ENCODE measurements at regions not wholly inside any gene's neighbourhood (a gene's known extent, or its start where the extent isn't known, plus 50 kb on each side); places are given as distances from the start of the nearest gene placed in this dataset.

GRCh38 chr12:92297405-92297804 is 151.8 kb upstream of the BTG1 start:
- Mint-ChIP-seq H3K36me3 (ENCODE audit: unreplicated experiment) (no peaks in the 10 kb centered on the region), H3K27ac (ENCODE audit: unreplicated experiment) (peak overlapping the region; percentile 13), H3K4me1 (ENCODE audit: low read depth, unreplicated experiment) (no peaks in the 10 kb centered on the region), H3K9me3 (ENCODE audit: unreplicated experiment) (no peaks in the 10 kb centered on the region), H3K4me3 (ENCODE audit: unreplicated experiment) (no peak overlapping the region), H3K27me3 (ENCODE audit: unreplicated experiment) (no peaks in the 10 kb centered on the region)
- no peak for TF ChIP-seq CTCF (IDR thresholded peaks at IDR 0.05; ENCODE audit: partially characterized antibody, unreplicated experiment)
- DNase-seq = no peak

DNA sequence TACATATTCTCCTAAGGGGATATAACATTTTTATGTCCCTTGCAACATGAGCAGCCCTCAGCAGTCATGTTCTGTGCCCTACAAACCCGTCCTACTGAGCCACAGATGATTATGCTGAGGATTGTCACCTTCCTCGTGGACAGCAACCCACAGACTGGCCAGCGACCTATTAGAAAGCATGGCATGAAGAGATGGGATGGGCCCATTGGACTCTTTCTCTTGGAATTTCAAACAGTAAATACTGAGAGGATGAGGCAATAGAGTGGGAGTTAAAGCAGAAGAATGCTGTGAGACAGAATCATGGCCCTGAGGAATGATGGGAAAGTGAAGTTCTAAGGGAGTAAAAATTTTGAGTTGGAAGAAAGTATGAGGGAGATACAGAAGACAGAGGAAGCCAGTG is 149.9 kb upstream of the BTG1 start:
- H3K4me3 Mint-ChIP-seq (ENCODE audit: unreplicated experiment) = no peak overlapping the region
- TF ChIP-seq CTCF (IDR thresholded peaks at IDR 0.05; ENCODE audit: partially characterized antibody, unreplicated experiment) = no peak
- no peak overlapping the region for H3K27ac Mint-ChIP-seq (ENCODE audit: unreplicated experiment)
- peaks cover under 1% of the 10 kb centered on the region for H3K9me3 Mint-ChIP-seq (ENCODE audit: unreplicated experiment)
- H3K36me3 Mint-ChIP-seq (ENCODE audit: unreplicated experiment) = no peaks in the 10 kb centered on the region
- peaks cover 8% of the 10 kb centered on the region for H3K4me1 Mint-ChIP-seq (ENCODE audit: low read depth, unreplicated experiment)
- no peak for DNase-seq
- peaks cover 3% of the 10 kb centered on the region for H3K27me3 Mint-ChIP-seq (ENCODE audit: unreplicated experiment)

DNA sequence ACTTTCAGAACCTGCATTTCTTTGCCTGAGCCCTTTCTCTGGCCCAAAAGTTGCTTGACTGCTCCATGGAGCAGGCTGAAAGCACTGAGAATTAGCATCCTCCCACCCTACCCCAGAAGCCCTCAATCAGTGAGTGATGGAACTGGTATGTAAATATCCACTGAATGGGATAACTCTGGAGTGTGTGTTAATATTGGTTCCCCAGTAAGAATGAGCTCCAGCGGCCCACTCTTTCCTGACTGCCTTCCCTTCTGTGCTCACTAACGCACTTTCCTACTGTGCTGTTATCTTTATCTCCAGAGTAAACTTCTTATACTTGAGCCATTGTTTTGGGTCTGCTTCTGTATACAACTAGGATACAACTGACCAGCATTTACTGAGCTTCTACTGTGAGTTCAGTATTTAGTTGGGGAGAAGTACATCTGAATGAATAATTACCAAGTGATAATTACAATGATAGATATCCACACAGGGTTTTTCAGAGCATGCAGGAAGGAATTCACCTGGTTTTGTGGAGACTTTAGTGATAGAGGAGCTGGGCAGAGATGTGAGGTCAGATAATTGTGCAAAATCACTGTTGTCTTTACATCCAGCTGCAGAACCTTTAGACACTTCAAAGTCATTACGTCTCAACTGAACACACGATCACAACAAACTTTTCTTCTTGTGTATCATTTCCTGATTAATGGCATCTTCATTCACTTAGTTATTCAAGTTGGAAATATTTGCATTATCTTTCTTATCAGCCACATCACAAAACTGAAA is 149.2 kb upstream of the BTG1 start:
- no peak overlapping the region for H3K4me3 Mint-ChIP-seq (ENCODE audit: unreplicated experiment)

DNA sequence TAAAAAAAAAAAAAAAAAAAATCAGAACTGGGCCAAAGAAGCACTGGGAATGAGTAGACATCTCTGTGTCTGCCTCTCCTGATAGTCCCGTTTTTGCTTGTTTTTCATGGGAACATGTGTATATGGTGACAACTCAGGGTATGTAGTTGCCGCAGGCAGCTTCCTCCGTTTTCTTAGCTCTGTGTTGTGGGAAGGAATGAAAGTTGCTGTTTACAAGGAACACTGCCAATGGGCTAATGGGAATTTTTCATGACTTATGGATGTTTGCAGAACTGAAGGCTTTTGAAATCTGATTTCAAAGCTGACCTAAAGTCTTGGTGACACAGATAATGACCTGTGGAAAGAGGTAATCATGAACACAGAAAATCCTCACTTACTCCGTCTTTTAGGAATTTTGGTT is 146.4 kb upstream of the BTG1 start:
- no peak for DNase-seq
- Mint-ChIP-seq H3K4me3 (ENCODE audit: unreplicated experiment) (no peak overlapping the region), H3K27ac (ENCODE audit: unreplicated experiment) (no peak overlapping the region), H3K36me3 (ENCODE audit: unreplicated experiment) (no peaks in the 10 kb centered on the region), H3K27me3 (ENCODE audit: unreplicated experiment) (peaks cover 7% of the 10 kb centered on the region), H3K4me1 (ENCODE audit: low read depth, unreplicated experiment) (peaks cover 18% of the 10 kb centered on the region), H3K9me3 (ENCODE audit: unreplicated experiment) (peaks cover 4% of the 10 kb centered on the region)
- no peak for TF ChIP-seq CTCF (IDR thresholded peaks at IDR 0.05; ENCODE audit: partially characterized antibody, unreplicated experiment)

More for the DNA sequence above, 149.2 kb upstream of the BTG1 start:
- Mint-ChIP-seq H3K4me1 (ENCODE audit: low read depth, unreplicated experiment) (peaks cover 15% of the 10 kb centered on the region), H3K27me3 (ENCODE audit: unreplicated experiment) (peaks cover 7% of the 10 kb centered on the region), H3K36me3 (ENCODE audit: unreplicated experiment) (no peaks in the 10 kb centered on the region), H3K9me3 (ENCODE audit: unreplicated experiment) (peaks cover 3% of the 10 kb centered on the region), H3K27ac (ENCODE audit: unreplicated experiment) (no peak overlapping the region)
- no peak for TF ChIP-seq CTCF (IDR thresholded peaks at IDR 0.05; ENCODE audit: partially characterized antibody, unreplicated experiment)
- DNase-seq = no peak

DNA sequence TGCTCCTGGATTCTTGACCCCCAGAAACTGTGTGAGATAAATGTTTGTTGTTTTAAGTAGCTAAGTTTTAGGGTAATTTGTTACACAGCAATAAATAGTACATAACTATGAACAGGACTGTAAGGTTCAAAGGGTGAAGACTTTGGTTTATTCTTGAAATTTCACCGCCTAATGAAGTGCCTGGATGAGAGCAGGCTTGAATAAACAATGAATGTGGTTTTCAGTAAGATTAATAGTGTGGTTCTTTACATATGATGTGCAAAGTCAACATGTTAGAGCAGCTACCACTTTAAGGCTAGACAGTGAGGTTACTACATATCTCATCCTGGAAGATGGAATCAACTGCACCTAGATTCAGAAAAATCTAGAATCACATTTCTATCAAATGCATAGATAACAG is 145.2 kb upstream of the BTG1 start:
- H3K27me3 Mint-ChIP-seq (ENCODE audit: unreplicated experiment) = peaks cover 7% of the 10 kb centered on the region
- H3K27ac Mint-ChIP-seq (ENCODE audit: unreplicated experiment) = no peak overlapping the region
- peaks cover 18% of the 10 kb centered on the region for H3K4me1 Mint-ChIP-seq (ENCODE audit: low read depth, unreplicated experiment)
- TF ChIP-seq CTCF (IDR thresholded peaks at IDR 0.05; ENCODE audit: partially characterized antibody, unreplicated experiment) = no peak
- DNase-seq = no peak
- peak overlapping the region; percentile 39 for H3K4me3 Mint-ChIP-seq (ENCODE audit: unreplicated experiment)
- H3K9me3 Mint-ChIP-seq (ENCODE audit: unreplicated experiment) = peaks cover 4% of the 10 kb centered on the region
- H3K36me3 Mint-ChIP-seq (ENCODE audit: unreplicated experiment) = no peaks in the 10 kb centered on the region
